Activated CD4-positive, alpha-beta T cell treated with anti-CD3 and anti-CD28 coated beads, Interleukin-2, amount 50 U/mL, for 4 hours (primary cell): ENCODE measurements at regions not wholly inside any gene's neighbourhood (a gene's known extent, or its start where the extent isn't known, plus 50 kb on each side); places are given as distances from the start of the nearest gene placed in this dataset.

Experiments used
- DNase-seq, 2 experiments: peaks; one replicate each; pipeline ENCODE4 v3.0.0-alpha.2; 2020

DNA sequence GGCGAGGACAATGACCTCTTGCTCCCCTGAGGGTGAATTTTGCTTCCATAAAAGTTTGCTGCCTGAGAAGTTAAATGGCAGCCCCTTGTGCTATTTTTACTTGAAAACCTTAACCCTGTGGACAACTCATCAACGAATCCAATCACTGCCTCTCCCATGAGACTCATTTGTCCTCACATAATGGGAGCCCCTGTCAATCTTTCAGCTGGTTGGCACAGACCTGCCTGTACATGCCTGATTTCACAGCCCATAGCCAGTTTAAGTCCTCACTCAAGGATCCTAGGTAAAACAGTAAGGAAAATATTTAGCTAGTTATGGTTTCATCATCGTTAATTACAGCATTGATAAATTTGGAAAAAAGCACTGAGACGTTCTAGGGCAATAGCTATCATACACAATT is 207.4 kb downstream of the NHLRC3 start:
- DNase-seq: no peak

- no peak for DNase-seq
Observed at GRCh38 chr13:39249982-39250381, 211.7 kb downstream of the NHLRC3 start.

GRCh38 chr13:39250440-39250839 is 212.2 kb downstream of the NHLRC3 start:
- no peak for DNase-seq

GRCh38 chr13:39251340-39251739 is 213.1 kb downstream of the NHLRC3 start:
- no peak for DNase-seq

DNA sequence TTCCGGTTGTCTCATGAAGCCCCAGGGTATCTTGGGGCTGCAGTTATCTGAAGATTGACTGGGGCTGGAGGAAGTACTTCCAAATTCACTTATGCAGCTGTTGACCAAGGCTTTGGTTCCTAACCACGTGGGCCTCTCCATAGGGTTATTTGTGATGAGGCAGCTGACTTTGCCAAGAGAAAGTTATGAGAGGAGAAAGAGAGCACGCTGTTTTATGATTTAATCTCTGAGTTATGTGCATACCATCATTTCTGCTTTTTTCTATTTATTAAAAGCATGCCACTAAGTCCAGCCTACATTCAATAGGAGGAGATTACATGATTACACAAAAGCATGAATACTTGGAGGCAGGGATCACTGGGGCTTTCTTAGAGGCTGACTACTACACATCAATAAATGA is 215.5 kb downstream of the NHLRC3 start:
- DNase-seq: no peak

DNA sequence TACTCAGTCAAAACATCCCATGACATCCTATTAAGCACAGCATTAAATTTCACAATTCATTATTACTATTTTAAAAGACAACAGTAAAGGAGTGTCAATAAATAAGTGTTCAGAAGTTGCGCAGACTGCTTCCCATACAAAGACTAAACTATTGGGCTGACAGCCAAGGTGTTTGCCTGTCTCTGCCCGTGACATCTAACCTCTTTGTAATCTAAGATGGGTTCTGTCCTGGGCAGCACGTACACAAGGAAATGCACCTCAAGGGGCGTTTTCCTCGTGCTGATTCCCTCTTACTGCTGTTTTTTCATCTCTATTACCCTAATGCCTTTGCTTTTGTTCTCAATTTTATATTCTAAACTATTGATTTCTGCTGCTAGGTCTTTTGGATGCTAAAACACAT is 216.3 kb downstream of the NHLRC3 start:
- no peak for DNase-seq

DNA sequence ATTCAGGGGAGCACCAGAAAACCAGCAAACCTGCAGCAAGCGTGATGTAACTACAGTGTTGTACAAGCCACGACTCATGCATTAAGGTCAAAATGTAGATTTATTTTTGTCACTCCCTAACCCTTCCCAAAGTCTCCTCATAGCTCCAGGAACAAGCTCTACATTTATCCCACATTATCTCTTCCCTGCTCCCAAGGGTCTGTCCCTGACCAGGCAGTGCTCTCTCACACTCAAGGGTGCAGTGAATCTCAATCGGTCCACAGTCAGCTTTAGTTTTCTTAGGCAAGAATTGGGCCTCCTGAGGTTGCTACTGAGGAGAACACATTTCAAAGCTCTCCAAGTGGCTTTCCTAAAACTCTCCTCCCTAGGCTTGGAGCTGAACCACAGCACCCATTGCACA is 219.4 kb downstream of the NHLRC3 start:
- no peak for DNase-seq

DNA sequence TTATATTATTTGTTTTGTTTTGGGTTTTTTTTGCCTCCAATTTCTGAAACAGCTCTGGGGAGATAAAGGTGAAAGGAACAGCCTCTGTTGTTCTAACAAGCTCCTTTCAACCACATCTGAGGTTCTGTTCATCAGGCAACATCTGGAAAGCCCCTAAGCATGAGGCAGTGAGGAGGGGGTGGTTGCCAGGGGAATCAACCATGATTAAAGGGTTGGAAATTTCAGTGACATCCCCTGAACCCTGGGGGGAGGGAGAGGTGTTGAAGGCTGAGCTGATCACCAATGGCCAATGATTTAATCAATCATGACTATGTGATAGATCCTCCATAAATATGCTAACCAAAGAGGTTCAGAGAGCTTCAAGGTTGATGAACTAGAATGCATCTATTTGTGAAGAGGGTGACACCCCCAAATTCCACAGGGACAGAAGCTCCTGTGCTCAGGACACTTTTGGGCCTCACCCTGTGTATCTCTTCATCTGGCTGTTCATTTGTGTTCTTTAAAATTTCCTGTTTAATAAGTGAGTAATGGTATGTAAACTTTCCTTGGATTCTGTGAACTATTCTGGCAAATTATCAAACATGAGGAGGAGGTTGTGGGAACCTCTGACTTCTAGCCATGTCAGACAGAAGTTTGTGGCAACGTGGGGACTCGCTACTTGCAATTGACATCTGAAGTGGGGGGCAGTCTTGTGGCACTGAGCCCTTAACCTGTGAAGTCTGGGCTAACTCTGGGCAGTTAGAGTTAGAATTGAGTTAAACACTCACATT is 221.3 kb downstream of the NHLRC3 start:
- DNase-seq: no peak

DNA sequence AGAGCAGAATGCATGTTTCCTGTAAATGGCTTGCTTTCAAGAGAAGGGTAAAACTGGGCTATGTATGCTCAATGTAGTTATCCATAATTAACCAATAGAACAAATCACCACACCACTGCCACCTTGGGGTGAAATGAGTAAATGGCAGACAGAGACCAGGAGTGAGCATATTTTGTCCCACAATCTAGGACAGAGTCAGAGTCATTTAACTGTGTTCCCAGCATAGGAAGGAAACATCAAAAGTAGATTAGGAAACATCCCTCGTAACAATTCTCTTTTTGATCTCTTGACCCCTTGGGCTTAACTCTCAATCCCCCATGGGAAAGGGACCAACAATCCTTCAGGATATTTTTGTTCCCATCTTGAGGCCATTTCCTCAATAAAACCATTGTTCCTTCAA is 224.8 kb downstream of the NHLRC3 start:
- DNase-seq: peak; percentile 8 to 14

GRCh38 chr13:39263531-39263930 is 225.3 kb downstream of the NHLRC3 start:
- DNase-seq: no peak

GRCh38 chr13:39266426-39266825 is 228.2 kb downstream of the NHLRC3 start:
- no peak for DNase-seq

DNA sequence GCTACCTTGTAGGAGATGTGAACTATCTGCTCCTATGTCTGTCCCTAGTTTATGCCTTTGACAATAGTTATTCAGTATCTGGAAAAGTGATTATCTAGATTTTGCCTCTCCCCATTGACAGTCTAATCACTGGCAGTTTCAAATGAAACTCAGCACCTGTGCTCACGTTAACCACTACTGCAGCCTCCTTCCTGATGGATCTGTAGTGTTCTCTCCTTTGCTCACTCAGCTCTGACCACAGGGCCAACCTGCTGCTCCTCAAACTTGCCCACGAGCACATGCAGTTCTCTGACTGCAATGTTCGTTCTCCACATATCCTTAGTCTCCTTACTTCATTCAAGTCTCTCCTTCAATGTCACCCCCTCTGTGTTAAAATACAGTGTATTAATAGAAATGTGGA is 230.1 kb downstream of the NHLRC3 start:
- DNase-seq: no peak

- no peak for DNase-seq
Observed at GRCh38 chr13:39269004-39269403, 230.7 kb downstream of the NHLRC3 start.

DNA sequence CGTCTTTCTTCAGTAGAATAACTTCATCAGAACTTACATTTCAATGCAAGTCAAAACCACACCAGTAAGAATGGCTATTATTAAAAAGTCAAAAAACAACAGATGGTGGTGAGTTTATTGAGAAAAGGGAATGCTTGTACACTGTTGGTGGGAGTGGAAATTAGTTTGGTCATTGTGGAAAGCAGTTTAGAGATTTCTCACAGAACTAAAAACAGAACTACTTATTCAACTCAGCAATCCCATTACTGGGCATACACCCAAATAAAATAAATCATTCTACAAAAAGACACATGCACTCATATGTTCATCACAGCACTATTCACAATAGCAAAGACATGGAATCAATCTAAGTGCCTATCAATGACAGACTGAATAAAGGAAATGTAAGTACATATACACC is 231.2 kb downstream of the NHLRC3 start:
- no peak for DNase-seq

DNA sequence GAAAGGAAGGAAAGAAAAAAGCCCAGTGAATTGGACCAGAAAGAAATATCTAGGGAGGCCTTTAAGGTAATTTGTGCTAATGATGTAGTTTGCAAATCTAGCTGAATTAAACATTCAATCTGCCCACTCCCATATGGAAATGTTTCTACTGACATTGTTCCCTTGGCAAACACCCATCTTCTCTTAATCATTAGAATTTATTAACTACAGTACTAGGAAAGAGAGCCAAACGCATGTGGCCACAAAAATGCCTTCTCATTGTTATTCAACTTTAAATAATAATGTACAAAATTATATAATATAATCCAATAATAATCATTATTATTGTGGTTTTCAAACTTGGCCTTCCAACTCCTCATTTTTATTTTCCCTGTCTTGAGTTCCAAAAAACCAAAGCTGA is 234.7 kb downstream of the NHLRC3 start:
- DNase-seq: no peak

DNA sequence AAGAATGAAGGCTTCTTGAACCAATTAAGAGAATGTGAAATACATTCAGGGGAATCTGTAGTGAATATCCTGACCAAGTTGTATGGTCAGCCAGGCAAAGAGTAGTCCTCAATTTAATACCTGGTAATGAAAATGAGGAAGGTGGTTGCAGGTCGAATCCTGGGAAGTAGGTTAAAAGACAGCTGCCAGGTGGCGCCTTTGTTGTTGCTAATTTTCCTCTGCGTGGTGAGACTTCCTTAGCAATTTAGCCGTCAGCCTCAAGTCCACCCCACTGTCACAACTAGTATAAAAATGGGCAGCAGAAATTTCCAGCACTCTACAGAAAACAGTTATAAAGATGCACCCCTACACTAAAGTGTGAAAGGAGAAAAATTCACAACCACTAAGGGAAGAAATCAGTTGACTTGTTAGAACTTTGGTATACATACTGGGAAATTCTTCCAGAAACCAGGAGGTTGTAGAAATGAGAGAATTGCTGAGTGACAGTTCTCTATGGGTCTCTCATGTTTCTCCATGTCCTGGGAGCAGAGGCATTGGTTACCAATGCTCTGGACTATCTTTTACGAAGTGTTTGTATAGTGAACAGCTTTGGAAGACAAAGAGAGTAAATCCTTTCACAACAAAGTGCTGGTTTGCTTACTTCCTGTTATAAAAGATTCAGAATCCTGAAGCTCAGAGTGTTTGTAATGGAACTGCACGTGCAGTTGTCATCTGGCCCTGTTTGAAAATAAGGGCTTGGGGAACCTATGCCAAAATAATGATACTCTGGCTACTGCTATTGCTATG is 235.9 kb downstream of the NHLRC3 start:
- no peak for DNase-seq

DNA sequence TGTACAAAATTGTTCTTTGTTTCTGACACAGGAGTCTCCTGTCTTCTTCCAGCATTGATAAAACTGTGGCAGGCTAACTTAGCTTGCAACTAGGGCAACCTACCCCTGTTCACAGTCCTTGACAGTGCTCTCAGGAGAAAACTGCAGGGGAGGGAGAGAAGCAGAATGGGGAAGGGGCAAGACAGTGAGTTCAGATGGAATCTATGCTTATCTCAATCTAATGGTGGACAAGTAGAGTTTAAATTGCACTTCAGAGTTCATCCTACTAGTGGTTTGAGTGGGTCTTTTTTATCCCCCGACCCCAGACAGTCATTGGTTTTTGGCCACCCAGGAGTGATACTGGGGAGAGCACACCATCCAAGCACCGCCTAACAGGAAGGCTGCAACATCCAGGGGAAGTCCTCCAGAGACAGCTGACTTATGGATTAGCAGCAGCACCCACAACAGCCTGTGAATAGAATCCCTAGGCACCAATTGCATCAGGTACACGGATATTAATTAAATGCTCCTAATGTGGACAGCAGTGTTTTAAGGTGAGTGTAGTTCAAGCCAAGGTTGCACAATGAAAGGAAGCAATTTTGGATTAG is 236.6 kb downstream of the NHLRC3 start:
- DNase-seq: no peak

DNA sequence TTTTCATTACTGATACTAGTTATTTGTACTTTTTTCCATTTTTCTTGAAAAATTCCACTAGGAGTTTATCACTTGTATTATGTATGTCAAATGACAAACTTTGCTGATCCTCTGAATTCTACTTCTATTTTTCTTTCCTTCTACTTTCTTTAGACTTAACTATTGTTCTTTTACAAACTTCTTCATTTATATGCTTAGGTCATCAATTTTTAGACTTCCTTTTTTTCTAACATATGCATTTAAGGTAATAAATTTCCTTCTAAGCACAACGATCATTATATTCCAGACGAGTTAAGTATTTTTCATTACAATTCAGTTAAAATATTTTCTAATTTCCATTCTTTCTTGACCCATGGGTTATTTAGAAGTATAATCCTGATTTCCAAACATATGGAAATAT is 240.8 kb downstream of the NHLRC3 start:
- no peak for DNase-seq

DNA sequence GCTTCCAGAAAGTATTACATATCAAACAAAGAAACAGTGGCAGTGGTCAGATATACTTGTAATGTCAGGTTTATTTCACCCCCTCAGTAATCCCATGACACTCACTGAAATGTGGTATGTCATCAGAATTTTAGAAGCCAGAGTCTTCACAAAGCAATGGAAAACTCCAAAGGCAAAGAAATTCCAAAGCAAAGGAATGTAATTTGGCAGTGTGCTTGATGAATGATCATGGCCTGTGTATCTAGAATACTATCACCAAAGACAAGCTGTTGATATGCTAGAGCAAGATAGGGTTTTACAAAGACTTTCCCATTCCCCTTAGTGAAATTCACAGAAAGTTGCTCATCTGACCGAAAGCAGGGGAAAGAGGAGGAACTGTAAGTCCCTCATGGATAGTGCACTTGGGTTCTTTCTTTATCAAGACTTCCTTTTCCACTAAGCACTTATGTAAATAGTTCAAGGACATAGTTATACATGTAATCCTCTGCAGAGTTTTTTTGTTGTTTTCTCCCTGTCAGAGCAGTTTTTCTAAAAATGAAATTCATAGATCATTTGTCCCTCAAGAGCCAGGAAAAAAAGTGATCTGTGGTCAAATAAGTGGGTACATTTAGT is 243.4 kb downstream of the NHLRC3 start:
- no peak for DNase-seq

DNA sequence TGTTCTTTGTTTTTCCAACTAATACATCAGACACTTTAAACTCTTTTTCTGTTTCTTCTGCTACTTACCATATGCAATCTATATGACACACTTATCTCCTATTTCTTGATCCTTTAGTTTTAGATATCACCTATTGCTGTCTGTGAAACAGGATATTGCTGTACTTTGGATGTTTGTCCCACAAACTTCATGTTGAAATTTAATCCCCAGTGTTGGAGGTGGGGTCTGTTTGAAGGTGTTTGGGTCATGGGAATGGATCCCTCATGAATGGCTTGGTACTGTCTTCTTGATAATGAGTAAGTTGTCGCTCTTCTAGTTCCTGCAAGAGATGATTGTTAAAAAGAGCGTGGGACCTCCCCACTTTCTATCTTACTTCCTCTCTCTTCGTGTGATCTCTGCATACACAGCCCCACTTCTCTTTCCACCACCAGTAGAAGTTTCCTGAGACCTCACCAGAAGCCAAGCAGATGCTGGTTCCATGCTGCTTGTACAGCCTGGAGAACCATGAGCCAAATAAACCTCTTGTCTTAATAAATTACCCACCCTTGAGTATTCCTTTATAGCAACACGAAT is 244.2 kb downstream of the NHLRC3 start:
- DNase-seq: no peak

DNA sequence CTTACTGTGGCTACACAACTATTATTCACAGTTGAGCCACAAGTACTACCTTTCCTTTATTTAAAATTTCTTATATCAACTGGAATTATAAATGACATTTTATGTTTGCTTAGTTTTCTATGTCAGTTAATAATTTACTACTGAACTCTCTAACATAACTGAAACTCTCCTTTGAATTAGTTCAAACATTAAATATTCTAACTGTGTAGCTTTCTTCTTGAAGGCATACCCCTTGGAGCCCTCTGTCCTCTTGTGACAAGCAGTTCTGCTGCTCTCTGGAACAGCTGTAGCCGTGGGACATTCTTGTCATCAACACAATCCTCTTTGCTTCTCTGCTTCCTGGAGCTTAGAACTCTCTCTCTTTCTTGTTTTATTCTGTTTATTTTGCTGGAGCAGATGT is 244.8 kb downstream of the NHLRC3 start:
- no peak for DNase-seq

GRCh38 chr13:39284801-39285388 is 246.6 kb downstream of the NHLRC3 start:
- no peak for DNase-seq
